HG02885 (cell line): ENCODE measurements at regions not wholly inside any gene's neighbourhood (a gene's known extent, or its start where the extent isn't known, plus 50 kb on each side); places are given as distances from the start of the nearest gene placed in this dataset.
"Not testable (repeated sequence)": the region's sequence is repeated elsewhere in the genome, so short reads cannot be mapped to it uniquely, and the experiment has no call there.

Source experiments
- ATAC-seq: cut with Tn5 transposase; IDR thresholded peaks from one replicate; pipeline ENCODE4 v1.9.1; 2021; ENCODE audit warnings: mild to moderate bottlenecking; ENCODE audit not compliant: unreplicated experiment, poor library complexity

GRCh38 chr6:10193321-10193720 is 221.6 kb downstream of the TFAP2A start:
- no peak for ATAC-seq

- ATAC-seq, result no peak
Measured at GRCh38 chr6:10190042-10190441, 224.8 kb downstream of the TFAP2A start.

GRCh38 chr6:10184371-10185227 is 230.3 kb downstream of the TFAP2A start:
- ATAC-seq, result no peak

- no peak for ATAC-seq
Measured at GRCh38 chr6:10180138-10181074, 234.5 kb downstream of the TFAP2A start.

- ATAC-seq, result no peak
Measured at GRCh38 chr6:10177704-10178103, 237.2 kb downstream of the TFAP2A start.

GRCh38 chr6:10175362-10175761 is 239.5 kb downstream of the TFAP2A start:
- ATAC-seq, result no peak

GRCh38 chr6:10174761-10175160 is 240.1 kb downstream of the TFAP2A start:
- ATAC-seq, result no peak

- no peak for ATAC-seq
Measured at GRCh38 chr6:10174056-10174455, 240.8 kb downstream of the TFAP2A start.

GRCh38 chr6:10171706-10172105 is 243.2 kb downstream of the TFAP2A start:
- ATAC-seq, result not testable (repeated sequence)

- ATAC-seq, result no peak
Measured at GRCh38 chr6:10170816-10171215, 244.1 kb downstream of the TFAP2A start.

- no peak for ATAC-seq
Measured at GRCh38 chr6:10166031-10166430, 248.8 kb downstream of the TFAP2A start.

- no peak for ATAC-seq
Measured at GRCh38 chr6:10163203-10163962, 251.5 kb downstream of the TFAP2A start.

GRCh38 chr6:10156875-10157274 is 258.0 kb downstream of the TFAP2A start:
- no peak for ATAC-seq

GRCh38 chr6:10154251-10154650 is 260.6 kb downstream of the TFAP2A start:
- no peak for ATAC-seq

GRCh38 chr6:10151144-10151915 is 263.5 kb downstream of the TFAP2A start:
- ATAC-seq, result no peak

- ATAC-seq, result no peak
Measured at GRCh38 chr6:10149603-10150002, 265.3 kb downstream of the TFAP2A start.

- ATAC-seq, result peak; percentile 98
Measured at GRCh38 chr6:10146715-10147451, 268.0 kb downstream of the TFAP2A start.

GRCh38 chr6:10144772-10145171 is 270.1 kb downstream of the TFAP2A start:
- ATAC-seq, result no peak
